ENCODE measurements at regions not wholly inside any gene's neighbourhood (a gene's known extent, or its start where the extent isn't known, plus 50 kb on each side); places are given as distances from the start of the nearest gene placed in this dataset.

DNA sequence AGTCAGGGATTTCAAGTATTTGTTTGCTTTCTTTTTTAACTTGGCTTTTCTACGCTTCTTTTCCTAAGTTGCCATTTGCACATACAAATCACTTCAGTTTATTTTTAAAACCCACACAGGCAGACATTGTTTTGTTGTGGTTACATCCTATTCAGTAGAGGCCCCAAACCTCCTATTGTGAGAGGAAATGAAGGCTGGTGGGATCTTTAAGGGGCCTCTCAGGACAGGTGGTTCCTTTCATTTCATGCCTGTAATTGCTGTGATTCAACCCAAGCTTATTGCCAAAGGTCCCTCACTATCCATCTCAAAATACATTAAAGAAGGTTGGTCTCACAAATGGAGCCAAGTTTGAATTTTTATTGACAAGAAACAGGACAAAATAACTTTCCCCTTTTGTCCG, 257.1 kb downstream of the ADAMTS20 start:
- no peak for DNase-seq (ENCODE audit: low spot score)

GRCh38 chr12:43294147-43294546, 257.9 kb downstream of the ADAMTS20 start:
- no peak for DNase-seq (ENCODE audit: low spot score)

DNA sequence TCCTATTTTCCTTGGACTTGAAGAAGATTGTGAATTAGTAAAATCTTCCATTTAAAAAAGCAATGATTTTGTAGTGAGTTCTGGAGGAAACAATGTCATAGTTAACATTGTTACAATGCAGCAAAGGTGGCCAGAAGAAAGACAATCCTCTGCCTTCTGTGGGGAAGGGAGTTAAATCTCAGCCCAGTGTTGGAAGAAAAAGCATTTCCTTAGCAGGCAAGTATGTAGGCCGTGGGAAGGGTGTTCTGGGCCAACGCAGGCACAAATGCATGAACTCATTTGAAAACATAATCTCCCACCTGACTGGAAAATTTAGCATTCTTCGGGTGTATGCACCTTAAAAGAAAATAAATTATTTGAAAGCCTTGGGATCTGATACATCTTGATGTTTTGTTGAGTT, 258.6 kb downstream of the ADAMTS20 start:
- no peak for DNase-seq (ENCODE audit: low spot score)

DNA sequence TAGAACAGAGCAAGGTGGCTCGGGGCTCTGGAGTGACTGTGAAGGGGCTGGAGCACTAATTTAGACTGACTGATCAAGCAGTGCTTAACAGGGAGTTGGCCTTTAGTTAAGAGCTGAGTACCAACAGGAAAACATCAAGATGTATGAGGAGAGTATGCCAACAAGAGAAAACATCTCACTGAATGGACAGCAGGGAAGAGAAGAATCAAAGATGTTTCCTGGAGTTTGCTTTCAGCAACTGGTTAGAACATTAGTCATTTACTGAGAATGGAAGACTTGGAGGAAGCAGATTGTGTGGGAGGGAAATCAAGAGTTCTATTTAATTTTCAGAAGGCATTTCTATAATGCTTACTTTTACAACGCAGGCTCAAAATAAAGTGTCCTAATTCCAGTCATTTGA, 259.3 kb downstream of the ADAMTS20 start:
- peak; percentile 55 for DNase-seq (ENCODE audit: low spot score)

- peak; percentile 53 for DNase-seq (ENCODE audit: low spot score)
Measured at GRCh38 chr12:43291516-43291915, 260.5 kb downstream of the ADAMTS20 start.

DNA sequence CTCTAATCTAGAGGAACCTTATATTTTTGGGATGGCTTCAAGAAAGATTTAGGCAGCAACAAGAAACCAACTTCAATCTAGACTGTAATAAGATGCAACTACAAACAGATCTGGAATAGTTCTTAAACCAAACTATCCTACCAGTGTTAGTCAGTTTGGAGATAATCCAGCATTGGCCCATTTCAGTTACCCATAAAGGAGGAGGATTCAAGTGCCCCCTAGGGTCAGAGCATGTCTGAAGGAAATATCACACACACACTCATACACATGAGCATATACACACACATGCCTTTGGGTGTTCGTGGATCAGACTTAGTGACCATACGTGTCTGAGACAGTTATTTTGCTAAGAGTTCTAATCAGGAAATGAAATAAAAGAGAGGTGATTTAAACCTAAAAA, 261.2 kb downstream of the ADAMTS20 start:
- DNase-seq (ENCODE audit: low spot score) = no peak

- no peak for DNase-seq (ENCODE audit: low spot score)
Measured at GRCh38 chr12:43289426-43289801, 262.6 kb downstream of the ADAMTS20 start.

DNA sequence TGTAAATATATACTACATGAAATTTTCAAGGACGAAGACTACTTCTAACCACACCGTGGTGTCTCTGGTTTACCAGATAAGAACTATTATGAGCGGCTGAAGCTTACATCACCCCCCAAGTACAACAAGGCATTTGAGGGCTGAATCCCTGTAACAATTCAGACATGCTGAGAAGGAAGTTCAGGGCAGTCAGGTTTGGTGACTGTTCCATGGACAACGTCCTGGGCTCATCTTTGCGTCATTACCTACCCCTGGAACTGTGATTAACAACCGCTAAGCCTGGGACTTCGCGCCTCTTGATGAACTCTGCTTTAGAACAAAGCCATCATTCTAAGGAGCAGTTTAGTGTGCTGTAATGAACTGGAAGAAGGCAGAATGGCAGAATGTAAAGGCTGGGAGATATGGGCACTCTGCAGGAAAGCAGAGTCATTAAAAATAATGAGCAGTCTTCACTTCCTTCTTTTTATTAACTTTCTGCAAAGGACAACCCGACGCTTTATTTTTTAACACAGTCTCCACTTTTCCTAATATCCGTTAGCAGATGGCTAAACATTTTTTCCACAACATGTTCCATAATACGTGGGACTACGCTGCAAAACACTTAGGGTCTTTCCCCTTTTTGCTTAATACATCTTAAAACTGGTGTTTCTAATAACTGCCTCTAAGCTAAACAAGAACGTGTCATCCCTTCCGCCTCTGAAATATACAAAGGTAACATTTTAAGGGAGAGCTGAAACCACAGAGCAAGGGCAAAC, 263.2 kb downstream of the ADAMTS20 start:
- peak; percentile 11 for DNase-seq (ENCODE audit: low spot score)

- DNase-seq (ENCODE audit: low spot score) = no peak
Measured at GRCh38 chr12:43287706-43288383, 264.2 kb downstream of the ADAMTS20 start.

DNA sequence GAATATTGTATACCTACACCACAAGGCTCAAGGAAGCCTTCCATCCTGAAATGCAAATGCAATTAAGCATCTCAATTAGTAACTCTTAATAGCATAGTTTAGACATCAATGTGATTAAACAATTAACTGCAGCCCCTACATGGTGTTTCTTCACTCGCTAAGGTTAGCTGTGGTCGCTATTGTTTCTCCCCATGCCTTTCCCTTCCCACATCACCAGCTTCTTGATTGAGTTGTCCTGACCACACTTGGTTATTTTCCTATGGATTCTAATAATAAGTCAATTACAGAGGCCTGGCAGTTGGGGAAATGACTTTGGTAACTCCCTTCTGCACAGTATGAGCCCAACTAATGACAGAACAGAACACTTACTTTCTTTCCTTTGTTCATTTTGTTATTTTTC, 265.0 kb downstream of the ADAMTS20 start:
- DNase-seq (ENCODE audit: low spot score) = no peak

DNA sequence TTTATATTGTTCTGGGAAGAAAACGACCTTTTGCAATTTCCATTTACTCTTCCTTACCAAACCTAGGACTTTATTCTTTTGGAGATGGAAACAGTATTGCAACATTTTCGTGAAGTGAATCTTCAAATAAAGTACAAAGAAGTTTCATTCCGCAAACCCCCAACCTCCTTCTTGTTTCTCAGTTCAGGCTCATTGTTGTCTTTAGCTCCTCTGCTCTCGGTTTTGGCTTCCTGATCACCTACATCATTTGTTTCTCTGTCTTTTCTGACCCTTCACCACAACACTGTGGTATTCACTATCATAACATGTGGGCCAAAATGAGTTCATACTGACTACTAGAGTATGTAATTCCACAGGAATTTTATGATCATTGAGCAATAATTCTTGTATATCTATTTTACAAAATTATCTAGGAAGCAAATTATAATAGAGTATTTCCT, 266.8 kb downstream of the ADAMTS20 start:
- DNase-seq (ENCODE audit: low spot score) = peak; percentile 89

DNA sequence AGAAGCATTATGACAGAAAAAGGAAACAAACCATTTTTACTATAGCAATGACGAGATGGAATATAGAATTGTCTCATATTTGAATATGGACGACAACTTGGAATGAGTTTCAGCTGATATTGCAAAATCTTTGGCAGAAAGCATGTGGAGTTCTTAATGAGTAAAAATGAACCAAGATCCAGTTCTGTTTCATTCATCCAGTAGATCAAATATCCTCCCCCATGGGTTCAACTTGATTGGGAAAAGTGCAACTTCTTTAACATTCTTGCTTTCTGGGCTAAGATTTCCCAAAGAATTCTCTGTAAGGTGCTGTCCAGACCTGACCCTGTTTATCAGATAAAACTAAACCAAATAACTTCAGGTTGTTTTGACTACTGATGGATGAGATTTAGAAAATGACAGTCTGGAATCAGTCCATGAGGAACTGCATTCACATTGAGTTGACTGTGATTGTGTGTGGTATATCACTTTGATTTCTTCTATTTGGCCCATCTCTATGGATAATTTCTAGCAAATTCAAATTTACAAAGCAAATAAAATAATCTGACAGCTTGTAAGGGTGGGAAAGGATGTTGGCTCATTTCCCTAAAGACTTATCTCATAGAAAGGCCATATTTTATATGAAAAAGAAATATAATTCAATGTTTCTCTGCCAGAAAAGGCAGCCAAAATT, 267.4 kb downstream of the ADAMTS20 start:
- no peak for DNase-seq (ENCODE audit: low spot score)

DNA sequence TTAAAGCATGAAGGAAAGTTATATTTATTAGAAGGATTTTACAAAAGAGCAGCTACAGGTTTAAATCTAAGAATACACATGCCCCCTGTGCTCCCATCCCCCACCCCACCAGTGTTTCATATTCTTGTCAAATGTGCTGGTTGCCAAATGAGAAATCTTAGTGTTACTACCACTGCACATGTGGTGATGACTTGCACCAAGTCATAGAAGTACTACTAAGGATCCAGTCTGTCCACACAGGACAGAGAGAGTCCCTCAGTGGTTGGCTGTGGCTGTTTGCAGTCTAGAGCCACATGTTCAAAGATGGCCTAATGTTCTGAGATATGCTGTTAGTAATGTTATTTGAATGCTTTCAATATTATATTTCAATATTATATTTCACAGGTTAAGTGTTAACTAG, 268.8 kb downstream of the ADAMTS20 start:
- no peak for DNase-seq (ENCODE audit: low spot score)

- peak; percentile 54 for DNase-seq (ENCODE audit: low spot score)
Measured at GRCh38 chr12:43282106-43282505, 269.9 kb downstream of the ADAMTS20 start.

GRCh38 chr12:43281563-43281962, 270.4 kb downstream of the ADAMTS20 start:
- DNase-seq (ENCODE audit: low spot score) = no peak

GRCh38 chr12:43278541-43278832, 273.5 kb downstream of the ADAMTS20 start:
- no peak for DNase-seq (ENCODE audit: low spot score)

GRCh38 chr12:43277651-43278540, 274.1 kb downstream of the ADAMTS20 start:
- peak; percentile 73 for DNase-seq (ENCODE audit: low spot score)

DNA sequence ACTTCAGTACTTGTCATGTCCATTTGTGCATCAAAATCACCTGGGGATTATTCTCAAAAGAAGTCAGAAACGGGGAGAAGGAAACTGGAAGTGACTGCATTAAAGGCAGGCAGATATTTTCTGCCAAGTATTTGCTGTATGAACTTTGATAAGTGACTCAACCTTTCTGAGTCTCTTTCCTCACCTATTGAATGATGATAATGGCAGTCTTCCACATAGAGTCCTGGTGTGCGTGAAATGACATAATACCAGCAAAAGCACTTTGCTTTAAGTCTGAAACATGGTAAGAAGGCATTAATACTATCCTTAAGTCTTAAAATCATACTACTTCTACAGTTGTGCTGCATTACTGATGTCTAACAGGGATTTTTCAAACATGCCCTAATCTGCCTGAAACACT, 278.5 kb downstream of the ADAMTS20 start:
- DNase-seq (ENCODE audit: low spot score) = peak; percentile 38

DNA sequence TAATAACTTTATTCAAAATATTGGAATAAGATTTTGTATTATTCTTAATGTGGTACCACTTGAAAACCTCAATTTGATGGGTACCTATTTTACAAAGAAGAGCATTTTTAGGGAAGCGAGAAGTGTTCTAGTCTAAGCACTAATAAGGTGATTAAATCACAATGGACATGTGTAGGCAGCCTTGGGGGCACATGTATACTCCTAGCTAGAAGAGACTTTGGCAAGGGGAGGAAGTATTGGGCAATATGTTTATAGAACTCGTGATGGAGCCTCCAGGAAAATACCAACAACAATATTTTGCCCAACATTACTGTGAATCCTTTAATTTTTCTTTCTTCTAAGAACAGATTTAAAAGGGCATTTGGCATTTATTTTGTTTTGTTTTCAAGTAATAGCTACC, 280.3 kb downstream of the ADAMTS20 start:
- DNase-seq (ENCODE audit: low spot score) = no peak

DNA sequence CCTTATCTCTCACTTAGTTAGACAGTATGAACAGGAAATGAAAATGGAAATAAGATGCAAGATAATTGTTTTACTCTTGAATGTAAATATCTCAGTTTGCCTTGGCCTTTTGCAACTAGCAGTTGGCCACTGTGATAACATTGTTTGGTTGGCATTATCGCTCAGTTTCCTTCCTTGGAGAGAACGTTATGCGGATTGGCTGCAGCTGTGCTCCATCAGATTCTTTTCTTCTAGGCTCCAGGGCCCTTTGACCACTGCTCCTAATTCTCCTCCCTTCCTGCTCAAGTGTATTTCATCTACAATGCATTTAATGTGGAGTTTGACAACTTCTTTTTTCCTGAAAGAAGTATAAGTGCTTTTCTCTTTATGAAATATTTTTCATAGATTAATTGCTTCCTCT, 284.2 kb downstream of the ADAMTS20 start:
- DNase-seq (ENCODE audit: low spot score) = no peak

- DNase-seq (ENCODE audit: low spot score) = no peak
Measured at GRCh38 chr12:43261701-43262100, 290.3 kb downstream of the ADAMTS20 start.

DNA sequence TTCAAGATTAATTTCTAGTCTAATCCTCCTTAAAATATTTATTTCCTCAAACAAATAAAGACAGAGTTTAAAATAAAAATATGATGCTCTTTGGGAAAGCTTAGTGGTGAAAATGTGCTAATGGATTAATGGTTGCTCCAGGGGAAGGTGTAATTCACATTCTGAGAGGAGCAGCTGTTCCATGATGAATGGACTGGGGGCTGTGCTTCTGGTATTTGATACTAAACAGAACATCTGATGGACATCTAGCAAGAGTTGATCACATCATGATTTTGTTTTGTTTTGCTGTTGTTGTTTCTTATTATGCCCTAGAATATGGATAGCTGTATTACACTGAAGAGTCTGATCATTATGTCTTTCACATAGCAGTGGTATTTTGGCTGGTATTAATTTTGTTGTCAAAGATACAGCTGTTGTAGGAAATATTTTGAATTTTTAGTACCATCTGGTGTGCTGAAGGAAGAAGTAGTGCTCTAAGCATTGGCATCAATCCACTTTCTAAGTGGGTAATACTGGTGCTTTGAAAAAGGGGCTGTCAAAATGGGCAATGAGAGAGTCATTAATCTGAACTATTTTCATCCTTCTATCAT, 296.4 kb downstream of the ADAMTS20 start:
- DNase-seq (ENCODE audit: low spot score) = no peak

All from kidney tubule cell (primary cell).